GM21529 (cell line): ENCODE measurements at regions not wholly inside any gene's neighbourhood (a gene's known extent, or its start where the extent isn't known, plus 50 kb on each side); places are given as distances from the start of the nearest gene placed in this dataset.

ENCODE experiments used
- ATAC-seq: cut with Tn5 transposase; IDR thresholded peaks from one replicate; pipeline ENCODE4 v1.9.1; 2021; ENCODE audit not compliant: unreplicated experiment

GRCh38 chr12:34361721-34362316 lies 339.5 kb downstream of the ALG10 start:
- ATAC-seq, result no peak

GRCh38 chr12:34363050-34363673 lies 340.9 kb downstream of the ALG10 start:
- no peak for ATAC-seq

- no peak for ATAC-seq
Measured at GRCh38 chr12:34368079-34368478, 345.8 kb downstream of the ALG10 start.

- ATAC-seq, result no peak
Measured at GRCh38 chr12:34371050-34371449, 348.8 kb downstream of the ALG10 start.

GRCh38 chr12:34372003-34372402 lies 349.7 kb downstream of the ALG10 start:
- no peak for ATAC-seq

- no peak for ATAC-seq
Measured at GRCh38 chr12:34373926-34374325, 351.6 kb downstream of the ALG10 start.

GRCh38 chr12:34376133-34376799 lies 354.0 kb downstream of the ALG10 start:
- ATAC-seq, result no peak

- no peak for ATAC-seq
Measured at GRCh38 chr12:34377243-34378035, 355.1 kb downstream of the ALG10 start.

GRCh38 chr12:34379142-34379541 lies 356.8 kb downstream of the ALG10 start:
- no peak for ATAC-seq

GRCh38 chr12:34384693-34385092 lies 362.4 kb downstream of the ALG10 start:
- ATAC-seq, result no peak

GRCh38 chr12:34386016-34386415 lies 363.7 kb downstream of the ALG10 start:
- no peak for ATAC-seq

GRCh38 chr12:34386621-34387255 lies 364.4 kb downstream of the ALG10 start:
- no peak for ATAC-seq

GRCh38 chr12:34387711-34388635 lies 365.7 kb downstream of the ALG10 start:
- ATAC-seq, result no peak

- no peak for ATAC-seq
Measured at GRCh38 chr12:34388636-34389377, 366.5 kb downstream of the ALG10 start.

GRCh38 chr12:34389378-34390170 lies 367.3 kb downstream of the ALG10 start:
- no peak for ATAC-seq

GRCh38 chr12:34390171-34390841 lies 368.0 kb downstream of the ALG10 start:
- no peak for ATAC-seq

GRCh38 chr12:34390846-34391700 lies 368.8 kb downstream of the ALG10 start:
- no peak for ATAC-seq
